SK-N-SH (cell line): ENCODE measurements at regions not wholly inside any gene's neighbourhood (a gene's known extent, or its start where the extent isn't known, plus 50 kb on each side); places are given as distances from the start of the nearest gene placed in this dataset.

Source experiments
- CTCF ChIA-PET: fragments of 300-600, 350-600 bp; formaldehyde crosslinking; extraction: SDS; loops from one replicate; lab custom pipeline; 2021; lab: Yijun Ruan, JAX
- POLR2A ChIA-PET: fragments of 350-600 bp; sonication (Branson Sonifier 250); formaldehyde crosslinking; extraction: SDS; loops from one replicate; lab custom pipeline; 2020; ENCODE audit warnings: antibody characterized with exemption, inconsistent platforms; lab: Yijun Ruan, JAX
- DNase-seq: peaks from one replicate; pipeline ENCODE4 v3.0.0; 2012
- H2AFZ ChIP-seq: fragments of 200-600 bp; sonication (generic); 2 replicates; pipeline ENCODE4 v1.8.1; 2016; ENCODE audit warnings: antibody characterized with exemption, mild to moderate bottlenecking, low read depth
- H3F3A ChIP-seq: fragments of 200-600 bp; sonication (generic); replicated peaks from 2 replicates; pipeline ENCODE3; 2016; ENCODE audit warnings: antibody characterized with exemption, mild to moderate bottlenecking; ENCODE audit not compliant: insufficient read depth
- H3K27ac ChIP-seq, 2 experiments: fragments of 200-500 bp in 1 of 2; fragments of 200-600 bp in 1 of 2; sonication (Bioruptor generic) in 1 of 2; sonication (generic), shearing (Covaris generic) in 1 of 2; 2 replicates each; pipeline versions ENCODE4 v1.5.1 to v1.6.1; 2014 to 2016; ENCODE audit warnings: low read depth in 2 of 2, inconsistent platforms in 1 of 2, low read length in 1 of 2, mild to moderate bottlenecking in 1 of 2, mixed read lengths in 1 of 2
- H3K27me3 ChIP-seq: fragments of 200-600 bp; sonication (generic), shearing (Covaris generic); 2 replicates; pipeline ENCODE4 v1.6.1; 2016; ENCODE audit warnings: mixed run types; ENCODE audit not compliant: insufficient read depth
- H3K36me3 ChIP-seq, 2 experiments: fragments of 200-500 bp in 1 of 2; fragments of 200-600 bp in 1 of 2; sonication (Bioruptor generic) in 1 of 2; sonication (generic) in 1 of 2; replicated peaks in 1 of 2; 2 replicates each; pipeline versions ENCODE3 to v1.5.1; 2014 to 2016; ENCODE audit warnings: low read length in 1 of 2, mild to moderate bottlenecking in 1 of 2; ENCODE audit not compliant: insufficient read depth in 2 of 2, control insufficient read depth in 1 of 2
- H3K4me1 ChIP-seq, 2 experiments: fragments of 200-500 bp in 1 of 2; fragments of 200-600 bp in 1 of 2; sonication (Bioruptor generic) in 1 of 2; sonication (generic), shearing (Covaris generic) in 1 of 2; 2 replicates each; pipeline versions ENCODE4 v1.5.1 to v1.6.1; 2014 to 2016; ENCODE audit warnings: low read depth in 1 of 2, low read length in 1 of 2, mixed run types in 1 of 2; ENCODE audit not compliant: insufficient read depth in 2 of 2, control insufficient read depth in 1 of 2
- H3K4me2 ChIP-seq: fragments of 200-600 bp; sonication (generic), shearing (Covaris generic); 2 replicates; pipeline ENCODE4 v1.6.1; 2017; ENCODE audit warnings: mixed run types
- H3K4me3 ChIP-seq, 2 experiments: fragments of 200-500 bp in 1 of 2; fragments of 200-600 bp in 1 of 2; sonication (Bioruptor generic) in 1 of 2; sonication (generic), shearing (Covaris generic) in 1 of 2; 2 replicates each; pipeline versions ENCODE4 v1.5.1 to v1.8.1; 2014 to 2016; ENCODE audit warnings: low read depth in 2 of 2, inconsistent platforms in 1 of 2, low read length in 1 of 2, mild to moderate bottlenecking in 1 of 2, mixed read lengths in 1 of 2, moderate library complexity in 1 of 2
- H3K79me2 ChIP-seq: fragments of 200-600 bp; sonication (generic); 2 replicates; pipeline ENCODE4 v1.8.1; 2017; ENCODE audit warnings: mild to moderate bottlenecking; ENCODE audit not compliant: insufficient read depth
- H3K9ac ChIP-seq: fragments of 200-600 bp; sonication (generic); 2 replicates; pipeline ENCODE4 v1.6.1; 2017; ENCODE audit warnings: mixed run types
- H3K9me2 ChIP-seq: fragments of 200-600 bp; sonication (generic); 2 replicates; pipeline ENCODE4 v1.6.1; 2017; ENCODE audit warnings: mixed run types
- H3K9me3 ChIP-seq: fragments of 200-600 bp; sonication (generic); 2 replicates; pipeline ENCODE4 v1.6.1; 2017; ENCODE audit warnings: mixed run types, mild to moderate bottlenecking, moderate library complexity
- H4K20me1 ChIP-seq: fragments of 200-600 bp; sonication (generic); 2 replicates; pipeline ENCODE4 v1.6.1; 2017; ENCODE audit warnings: mild to moderate bottlenecking, mixed run types; ENCODE audit not compliant: insufficient read depth
- CHD2 ChIP-seq: fragments of 150-350 bp; IDR thresholded peaks from 2 replicates; pipeline ENCODE4 v1.6.1; 2018; ENCODE audit warnings: low read length; ENCODE audit not compliant: partially characterized antibody
- ELF1 ChIP-seq: IDR thresholded peaks from 2 replicates; pipeline ENCODE4 v1.4.0; 2012
- EP300 ChIP-seq, 2 experiments: IDR thresholded peaks; 2 replicates each; pipeline versions ENCODE4 v1.4.0 to v1.6.1; 2012; ENCODE audit warnings: borderline replicate concordance in 1 of 2, low read depth in 1 of 2, low read length in 1 of 2
- EZH2phosphoT487 ChIP-seq: fragments of 200-600 bp; sonication (generic); IDR thresholded peaks from 2 replicates; pipeline ENCODE4 v1.6.1; 2017; ENCODE audit warnings: low read depth, mixed run types, mild to moderate bottlenecking, antibody characterized with exemption, moderate library complexity, borderline replicate concordance
- JUND ChIP-seq: IDR thresholded peaks from 2 replicates; pipeline ENCODE4 v1.4.0; 2012
- MXI1 ChIP-seq: IDR thresholded peaks from 2 replicates; pipeline ENCODE4 v1.6.1; 2012; ENCODE audit warnings: mild to moderate bottlenecking, low read depth, low read length, improper control_type of control experiment
- NFIC ChIP-seq: IDR thresholded peaks from 2 replicates; pipeline ENCODE4 v1.4.0; 2012; ENCODE audit warnings: borderline replicate concordance
- NRF1 ChIP-seq: IDR thresholded peaks from 2 replicates; pipeline ENCODE4 v1.6.1; 2012; ENCODE audit warnings: low read depth, mild to moderate bottlenecking, low read length
- PBX3 ChIP-seq: IDR thresholded peaks from 2 replicates; pipeline ENCODE4; 2012
- RCOR1 ChIP-seq: fragments of 150-350 bp; IDR thresholded peaks from 2 replicates; pipeline ENCODE4 v1.6.1; 2017; ENCODE audit warnings: antibody characterized with exemption, low read length
- REST ChIP-seq: IDR thresholded peaks from 2 replicates; pipeline ENCODE4 v1.6.1; 2012; ENCODE audit warnings: mild to moderate bottlenecking, low read depth, low read length, moderate library complexity
- RFX5 ChIP-seq: IDR thresholded peaks from 2 replicates; pipeline ENCODE4 v1.6.1; 2012; ENCODE audit warnings: mild to moderate bottlenecking, improper control_type of control experiment, low read length
- SIN3A ChIP-seq: IDR thresholded peaks from 2 replicates; pipeline ENCODE4 v1.6.1; 2012; ENCODE audit warnings: low read depth, mild to moderate bottlenecking, low read length, moderate library complexity, borderline replicate concordance
- TCF12 ChIP-seq: IDR thresholded peaks from 2 replicates; pipeline ENCODE4 v1.4.0; 2012
- USF1 ChIP-seq: IDR thresholded peaks from 2 replicates; pipeline ENCODE4 v1.4.0; 2012; ENCODE audit warnings: low read depth, borderline replicate concordance
- USF2 ChIP-seq: fragments of 150-350 bp; IDR thresholded peaks from 2 replicates; pipeline ENCODE4 v1.6.1; 2017; ENCODE audit warnings: antibody characterized with exemption, low read length, low read depth, borderline replicate concordance
- YY1 ChIP-seq: IDR thresholded peaks from 2 replicates; pipeline ENCODE4 v1.4.0; 2012; ENCODE audit warnings: low read depth, mild to moderate bottlenecking
- WGBS: methylation state at CpG from one replicate; pipeline ENCODE4 v1.1.6; 2017; ENCODE audit warnings: low lambda C conversion rate; 5-methylcytosine and 5-hydroxymethylcytosine counted together

GRCh38 chr11:111059726-111060125 is 185.8 kb upstream of the POU2AF2 start:
- Histone ChIP-seq H3K4me3 (no peak overlapping the region), H3K27ac (no peak overlapping the region), H3F3A (no peaks in the 10 kb centered on the region), H3K9me2 (no peaks in the 10 kb centered on the region), H3K36me3 (no peaks in the 10 kb centered on the region), H3K79me2 (no peaks in the 10 kb centered on the region), H2AFZ (no peak overlapping the region), H3K9me3 (no peaks in the 10 kb centered on the region), H4K20me1 (no peaks in the 10 kb centered on the region), H3K9ac (no peak overlapping the region), H3K4me1 (no peaks in the 10 kb centered on the region; a peak in 1 of 4 replicates), H3K4me2 (no peak overlapping the region), H3K27me3 (no peaks in the 10 kb centered on the region)
- TF ChIP-seq ELF1 = no peak
- TF ChIP-seq CHD2 = no peak
- no peak for TF ChIP-seq USF1
- no peak for TF ChIP-seq NRF1
- no peak for TF ChIP-seq USF2
- TF ChIP-seq TCF12 = no peak
- TF ChIP-seq REST = no peak
- TF ChIP-seq PBX3 = no peak
- no peak for TF ChIP-seq RCOR1
- TF ChIP-seq YY1 = no peak
- TF ChIP-seq EZH2phosphoT487 = no peak
- ChIA-PET POLR2A (no interaction called here), CTCF (interaction anchor here (1.1 kb wide), 1 partner anchor 14 kb away, joined by 3 read pairs; no protein-coding TSS in a partner anchor)
- no peak for DNase-seq

- DNase-seq = no peak
- Histone ChIP-seq H3K9me2 (no peaks in the 10 kb centered on the region), H3K4me2 (no peak overlapping the region), H2AFZ (no peak overlapping the region), H3K9ac (no peak overlapping the region), H3K27ac (no peak overlapping the region), H3K36me3 (no peaks in the 10 kb centered on the region), H3K9me3 (no peaks in the 10 kb centered on the region), H3K27me3 (no peaks in the 10 kb centered on the region), H3K4me1 (peaks cover 0 to 17% of the 10 kb centered on the region in 2 experiments; a peak in 2 of 4 replicates), H3K4me3 (no peak overlapping the region), H3K79me2 (no peaks in the 10 kb centered on the region), H4K20me1 (no peaks in the 10 kb centered on the region), H3F3A (no peaks in the 10 kb centered on the region)
- POLR2A ChIA-PET = no interaction called here
- 82% methylated on average over 4 of the region's 4 CpGs for WGBS
- CTCF ChIA-PET = no interaction called here
- TF ChIP-seq JUND (no peak), EP300 (IDR thresholded peaks at IDR 0.05; ENCODE audit: borderline replicate concordance in 1 of 2, low read depth in 1 of 2, low read length in 1 of 2) (no peak), SIN3A (no peak), RFX5 (no peak), MXI1 (no peak), NFIC (no peak), YY1 (no peak), REST (no peak), USF1 (no peak)
Measured at GRCh38 chr11:111049131-111049530, 196.4 kb upstream of the POU2AF2 start.
